Vagina (tissue), 2 donors: ENCODE measurements at regions not wholly inside any gene's neighbourhood (a gene's known extent, or its start where the extent isn't known, plus 50 kb on each side); places are given as distances from the start of the nearest gene placed in this dataset.

Experiments
- CTCF ChIP-seq, 3 experiments: fragments of 450-650 bp in 2 of 3; fragments of 200-600 bp in 1 of 3; sonication (generic) in 1 of 3; IDR thresholded peaks; one replicate each; pipeline ENCODE4 v1.5.1; 2017 to 2019; ENCODE audit warnings: antibody characterized with exemption in 3 of 3, mild to moderate bottlenecking in 2 of 3, moderate library complexity in 2 of 3
- POLR2A ChIP-seq, 2 donors: fragments of 450-650 bp; IDR thresholded peaks; one replicate each; pipeline ENCODE4 v1.6.1; 2017; ENCODE audit warnings: antibody characterized with exemption in 2 of 2, mild to moderate bottlenecking in 2 of 2, moderate library complexity in 2 of 2

- TF ChIP-seq POLR2A (IDR thresholded peaks at IDR 0.05) (no peak), CTCF (IDR thresholded peaks at IDR 0.05) (no peak)
Observed at GRCh38 chr1:29438991-29439390, 202.7 kb downstream of the PTPRU start.
